Activated T-cell treated with anti-CD3 and anti-CD28 coated beads, Interleukin-2, amount 50 U/mL, for 1 hour (primary cell): ENCODE measurements at regions not wholly inside any gene's neighbourhood (a gene's known extent, or its start where the extent isn't known, plus 50 kb on each side); places are given as distances from the start of the nearest gene placed in this dataset.

Experiments
- DNase-seq: peaks from one replicate; pipeline ENCODE4 v3.0.0-alpha.2; 2020

DNA sequence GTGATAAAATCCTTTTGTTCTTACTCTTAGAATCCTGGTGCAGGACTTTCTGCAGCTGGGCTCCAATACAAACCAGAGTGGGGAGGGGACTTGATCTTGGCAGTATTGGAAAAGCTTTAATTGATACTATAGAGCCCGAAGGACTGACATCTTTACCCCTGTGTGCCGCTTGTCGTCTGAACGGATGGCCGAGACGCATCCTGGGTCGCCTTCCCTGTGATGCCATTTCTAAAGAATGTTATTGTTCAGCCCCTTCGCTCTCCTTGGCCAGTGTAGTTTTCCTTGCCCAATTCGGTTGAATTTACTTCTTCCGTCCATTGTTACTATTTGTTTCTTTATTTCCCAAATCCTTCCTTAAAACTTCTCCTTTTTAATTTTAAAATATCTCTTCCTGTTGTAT, 80.9 kb downstream of the CLDN34 start:
- no peak for DNase-seq

GRCh38 chrX:10048707-10049106, 81.5 kb downstream of the CLDN34 start:
- DNase-seq = no peak

GRCh38 chrX:10049236-10049635, 82.1 kb downstream of the CLDN34 start:
- no peak for DNase-seq

- no peak for DNase-seq
Observed at GRCh38 chrX:10050481-10050880, 83.3 kb downstream of the CLDN34 start.

GRCh38 chrX:10051866-10052480, 84.8 kb downstream of the CLDN34 start:
- no peak for DNase-seq

- DNase-seq = no peak
Observed at GRCh38 chrX:10052906-10053625, 85.9 kb downstream of the CLDN34 start.

GRCh38 chrX:10054396-10054795, 87.2 kb downstream of the CLDN34 start:
- DNase-seq = no peak

GRCh38 chrX:10055430-10055829, 88.3 kb downstream of the CLDN34 start:
- no peak for DNase-seq

GRCh38 chrX:10062352-10062751, 94.4 kb upstream of the CLCN4 start:
- DNase-seq = no peak

DNA sequence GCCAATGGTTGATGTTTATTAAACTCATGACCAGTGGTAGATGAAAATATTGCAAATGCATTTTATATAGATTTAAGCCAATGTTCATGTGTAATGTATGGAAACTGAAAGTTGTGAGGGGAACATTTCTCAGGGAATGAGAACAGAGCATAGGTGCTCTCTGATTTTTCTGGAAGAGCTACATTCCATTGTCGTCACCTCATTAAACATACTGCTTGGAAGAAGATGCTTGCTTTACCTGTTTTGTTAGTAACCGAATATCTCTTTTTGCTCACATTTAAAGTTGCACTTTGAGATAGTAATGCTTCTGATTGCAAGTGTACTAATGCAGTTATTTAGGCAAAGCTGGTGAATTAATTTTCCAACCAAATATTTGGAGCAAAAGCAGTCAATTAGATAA, 93.8 kb upstream of the CLCN4 start:
- DNase-seq = no peak

- no peak for DNase-seq
Observed at GRCh38 chrX:10064736-10065135, 92.0 kb upstream of the CLCN4 start.

GRCh38 chrX:10070714-10071436, 85.9 kb upstream of the CLCN4 start:
- no peak for DNase-seq

DNA sequence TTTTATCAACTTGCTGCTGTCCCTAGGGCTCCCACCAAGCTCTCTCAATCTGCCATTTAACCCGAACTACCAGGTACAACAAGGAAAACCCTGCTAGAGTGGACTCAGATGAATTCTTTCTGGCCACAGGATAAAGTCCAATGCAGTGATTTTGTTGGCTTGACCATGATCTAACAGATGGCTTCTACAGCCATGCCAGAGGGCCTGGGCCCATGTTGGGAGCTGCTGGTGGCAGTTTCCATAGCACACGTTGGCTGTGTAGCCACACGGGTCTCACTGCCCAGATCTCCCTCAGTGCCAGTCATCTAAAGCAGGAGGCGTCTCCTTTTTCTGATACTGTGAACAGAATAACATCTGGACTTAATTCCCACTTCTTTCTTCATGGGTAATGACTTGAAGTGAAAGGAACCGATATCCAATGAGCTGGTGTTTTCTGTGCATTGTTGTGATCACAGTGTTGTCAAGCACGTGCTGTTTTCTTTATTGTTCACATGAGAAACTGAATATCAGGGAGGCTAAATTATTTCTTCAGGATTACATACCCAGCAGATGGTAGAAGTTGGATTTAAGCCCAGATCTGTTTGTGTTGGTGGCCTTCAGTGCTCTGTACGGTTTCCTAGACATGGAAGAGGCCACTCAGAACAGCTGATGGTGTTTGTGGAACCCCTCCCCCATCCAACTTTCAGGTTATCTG, 85.2 kb upstream of the CLCN4 start:
- no peak for DNase-seq

DNA sequence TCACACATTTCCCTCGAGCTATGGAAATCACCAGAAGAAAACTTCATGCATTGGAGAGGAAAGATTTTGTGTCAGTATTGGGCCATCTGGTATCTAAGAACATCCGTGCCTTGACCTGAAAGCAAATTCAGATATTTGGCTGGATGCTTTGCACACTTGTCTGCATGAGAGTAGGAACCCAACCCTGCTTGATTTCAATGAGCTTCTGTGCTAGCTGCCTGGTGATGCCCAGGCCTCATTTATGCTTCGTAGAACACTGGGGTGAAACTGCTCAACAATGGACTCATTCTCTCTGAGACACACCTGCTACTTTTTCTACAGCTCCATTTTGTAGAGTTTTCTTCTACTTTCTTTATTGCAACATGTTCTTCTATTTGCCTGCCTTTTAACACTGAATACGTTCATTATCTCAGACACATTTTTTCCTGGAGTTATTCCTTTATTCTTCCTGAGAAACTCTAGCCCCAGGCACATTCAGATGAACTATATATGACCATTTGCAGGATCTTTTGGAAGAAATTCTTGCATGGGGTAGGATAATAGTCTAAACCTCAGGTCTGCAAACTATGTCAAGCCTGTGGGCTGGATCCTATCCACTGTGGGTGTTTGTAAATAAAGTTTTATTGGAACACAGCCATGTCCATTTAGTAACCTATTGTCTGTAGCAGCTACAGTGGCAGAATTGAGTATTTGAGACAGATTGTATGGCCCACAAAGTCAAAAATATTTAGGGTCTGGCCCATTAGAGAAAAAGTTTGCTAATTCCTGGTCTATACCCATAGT, 83.8 kb upstream of the CLCN4 start:
- DNase-seq = no peak

DNA sequence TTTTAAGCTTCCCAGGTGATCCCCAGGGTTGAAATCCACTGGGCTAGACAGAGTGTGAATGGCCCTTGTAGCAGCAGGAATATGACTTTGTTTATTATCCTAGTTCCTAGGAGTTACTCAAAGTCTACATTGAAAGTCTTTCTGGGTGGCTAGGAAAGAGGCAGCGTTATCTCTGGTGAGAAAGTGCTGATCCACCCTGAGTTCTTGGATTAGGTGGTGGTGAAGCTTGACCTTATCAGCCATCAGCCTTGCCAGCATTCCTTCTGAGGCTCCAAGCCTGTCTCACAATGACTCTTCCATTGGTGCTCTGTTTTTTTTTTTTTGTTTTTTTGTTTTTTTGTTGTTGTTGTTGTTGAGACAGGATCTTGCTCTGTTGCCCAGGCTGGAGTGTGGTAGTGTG, 83.1 kb upstream of the CLCN4 start:
- no peak for DNase-seq

DNA sequence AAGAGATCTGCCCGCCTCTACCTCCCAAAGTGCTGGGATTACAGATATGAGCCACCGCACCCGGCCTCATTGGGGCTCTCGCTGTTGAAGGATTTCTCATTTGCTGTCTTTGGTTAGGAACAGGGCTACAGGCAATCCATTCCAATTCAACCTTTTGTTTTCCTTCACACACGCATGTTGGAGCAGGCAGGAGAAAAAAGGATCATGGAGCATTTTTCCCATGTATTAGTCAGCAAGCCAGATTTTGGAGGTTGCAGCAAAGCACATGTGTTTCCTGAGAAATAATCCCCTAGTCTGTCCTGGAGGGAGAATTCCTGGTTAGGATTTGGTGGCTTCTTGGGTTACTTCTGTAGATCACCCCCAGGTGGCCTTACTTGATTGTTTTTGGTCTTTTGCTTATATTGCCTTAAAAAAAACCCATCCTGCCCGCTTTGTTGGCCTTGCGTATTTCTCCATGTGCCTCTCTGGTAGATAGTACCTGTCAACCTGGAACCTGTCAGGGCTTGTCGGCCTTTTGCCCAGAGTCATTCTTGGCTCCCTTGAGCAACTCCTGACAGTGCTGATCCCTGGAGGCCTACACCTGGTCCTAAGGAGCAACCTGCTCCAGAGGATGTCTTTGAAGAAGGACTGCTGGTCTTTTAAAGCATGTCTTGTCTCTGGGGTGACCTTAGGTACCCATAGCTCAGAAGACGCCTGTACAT, 82.4 kb upstream of the CLCN4 start:
- DNase-seq = no peak

- no peak for DNase-seq
Observed at GRCh38 chrX:10076765-10077164, 80.0 kb upstream of the CLCN4 start.

DNA sequence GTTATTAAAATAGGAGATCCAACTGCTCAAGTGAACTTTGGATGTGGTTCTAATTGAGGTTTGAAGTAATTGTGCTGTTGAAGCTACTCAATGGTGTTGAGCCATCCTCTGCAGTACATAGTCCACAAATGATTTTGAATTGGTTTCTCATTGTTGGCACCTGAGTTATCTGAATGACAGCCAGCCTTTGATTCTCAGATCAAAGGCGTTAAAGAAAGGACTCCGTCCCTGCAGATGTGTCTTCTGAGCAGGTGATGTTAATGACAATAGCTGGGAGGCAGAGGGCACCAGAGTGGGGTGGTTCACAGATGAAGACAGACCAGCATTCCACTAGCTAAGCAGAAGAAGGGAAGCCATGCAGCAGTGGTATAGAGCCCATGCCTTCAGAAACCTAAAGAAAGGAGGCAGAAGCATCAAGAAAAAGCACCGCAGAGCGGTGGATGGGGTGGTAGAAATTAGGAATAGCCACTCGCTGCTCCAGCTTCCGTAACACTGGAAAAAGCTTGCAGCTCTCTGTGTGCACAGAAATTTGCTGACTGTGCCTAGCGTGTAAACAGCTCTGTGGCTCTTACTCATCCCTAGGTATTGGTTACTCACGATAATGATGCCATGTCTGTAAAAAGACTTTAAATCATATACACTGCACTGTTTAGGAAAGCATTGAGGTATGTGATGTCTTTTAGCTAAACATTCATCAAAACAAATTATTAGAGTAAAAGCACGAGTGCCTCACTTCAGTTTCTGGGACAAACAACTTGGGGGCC, 79.2 kb upstream of the CLCN4 start:
- DNase-seq = no peak

DNA sequence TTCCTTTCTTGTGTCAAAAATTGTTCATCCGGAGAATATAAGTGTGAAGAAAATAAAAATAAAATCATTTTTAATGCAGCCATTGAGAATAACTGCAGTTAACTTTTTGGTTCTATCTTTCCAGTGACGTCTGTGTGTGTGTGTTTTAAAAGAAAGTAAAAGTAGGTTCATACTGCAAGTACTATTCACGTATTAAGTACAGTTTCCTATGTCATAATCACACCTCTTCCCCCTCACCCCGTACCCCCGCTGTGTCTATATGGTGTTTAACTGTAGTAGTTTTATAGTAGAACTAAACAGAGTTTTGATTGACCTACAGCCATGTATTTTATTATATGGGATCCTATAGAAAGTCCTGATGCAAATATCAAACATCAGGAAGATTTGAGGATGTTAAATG, 78.5 kb upstream of the CLCN4 start:
- no peak for DNase-seq

GRCh38 chrX:10079231-10079630, 77.5 kb upstream of the CLCN4 start:
- no peak for DNase-seq

- DNase-seq = no peak
Observed at GRCh38 chrX:10083809-10084208, 73.0 kb upstream of the CLCN4 start.
